Sigmoid colon (tissue), 4 donors: ENCODE measurements at regions not wholly inside any gene's neighbourhood (a gene's known extent, or its start where the extent isn't known, plus 50 kb on each side); places are given as distances from the start of the nearest gene placed in this dataset.

Experiments used
- CTCF ChIP-seq, 4 experiments: fragments of 450-650 bp in 3 of 4; fragments of 200-600 bp in 1 of 4; IDR thresholded peaks; one replicate each; pipeline ENCODE4 v1.5.1; 2016 to 2019; ENCODE audit warnings: antibody characterized with exemption in 4 of 4, mild to moderate bottlenecking in 3 of 4, moderate library complexity in 2 of 4
- EP300 ChIP-seq, 4 donors: sonication (generic); formaldehyde crosslinking; IDR thresholded peaks; one replicate each; pipeline ENCODE4 v1.6.1; 2017; ENCODE audit warnings: antibody characterized with exemption in 4 of 4
- POLR2A ChIP-seq, 2 donors: fragments of 450-650 bp; IDR thresholded peaks; one replicate each; pipeline ENCODE4 v1.6.1; 2016; ENCODE audit warnings: antibody characterized with exemption in 2 of 2, mild to moderate bottlenecking in 2 of 2, moderate library complexity in 2 of 2
- POLR2AphosphoS5 ChIP-seq, 4 donors: sonication (generic); formaldehyde crosslinking; IDR thresholded peaks; one replicate each; pipeline ENCODE4 v1.6.1; 2017; ENCODE audit warnings: antibody characterized with exemption in 4 of 4

DNA sequence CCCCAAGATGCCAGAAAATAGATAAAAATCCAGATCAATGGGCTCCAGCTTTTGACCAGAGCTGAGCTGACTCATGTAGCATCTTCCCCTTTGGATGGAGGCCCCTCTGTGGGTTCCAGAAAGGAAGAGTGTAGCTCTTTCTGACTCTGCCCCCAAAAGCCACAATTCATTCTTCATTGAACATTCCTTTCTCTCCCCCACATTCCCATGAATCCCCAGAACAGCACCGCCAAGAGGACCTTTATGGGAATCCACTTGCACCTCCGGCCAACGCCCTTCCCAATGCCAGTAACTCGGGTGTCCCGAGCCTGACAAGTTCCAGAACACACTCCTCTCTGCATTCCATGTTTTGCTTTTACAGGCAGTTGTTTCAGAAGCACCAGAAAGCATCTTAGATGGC lies 210.6 kb upstream of the DIO3 start:
- no peak for TF ChIP-seq CTCF (IDR thresholded peaks at IDR 0.05)
- no peak for TF ChIP-seq POLR2A (IDR thresholded peaks at IDR 0.05)
- peak in 1 of 4 donors; percentile 50 for TF ChIP-seq EP300 (IDR thresholded peaks at IDR 0.05)
- peak; percentile 14 to 83 (median 80) for TF ChIP-seq POLR2AphosphoS5 (IDR thresholded peaks at IDR 0.05)
